SH-SY5Y (cell line): ENCODE measurements at regions not wholly inside any gene's neighbourhood (a gene's known extent, or its start where the extent isn't known, plus 50 kb on each side); places are given as distances from the start of the nearest gene placed in this dataset.

Source experiments
- GATA2 ChIP-seq: IDR thresholded peaks from 2 replicates; pipeline ENCODE4 v1.6.1; 2011; ENCODE audit warnings: mild to moderate bottlenecking, low read depth, low read length
- GATA3 ChIP-seq: IDR thresholded peaks from 2 replicates; pipeline ENCODE4 v1.6.1; 2011; ENCODE audit warnings: low read depth, mild to moderate bottlenecking, low read length, moderate library complexity

DNA sequence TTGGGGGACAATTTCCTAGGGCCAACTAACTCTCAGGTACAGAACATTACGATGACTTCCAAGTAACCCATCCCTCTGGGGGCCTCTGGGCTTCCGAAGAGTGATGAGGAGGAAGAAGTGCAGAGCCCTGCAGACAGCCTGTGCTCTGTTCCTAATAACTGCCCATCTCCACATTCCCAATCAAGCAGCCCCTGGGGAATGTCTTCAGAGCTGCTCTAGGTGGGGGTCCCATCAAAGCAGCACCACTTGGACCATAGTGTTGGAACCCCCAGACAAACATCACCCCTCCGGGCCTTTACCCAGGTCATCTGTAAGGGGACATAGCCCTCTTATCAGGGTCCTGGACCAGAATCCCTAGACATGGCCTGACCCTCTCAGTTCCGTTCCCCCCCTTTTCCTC, 357.3 kb downstream of the NPHP4 start:
- no peak for TF ChIP-seq GATA2
- no peak for TF ChIP-seq GATA3
